Ureter (tissue), 1 donor: ENCODE measurements at regions not wholly inside any gene's neighbourhood (a gene's known extent, or its start where the extent isn't known, plus 50 kb on each side); places are given as distances from the start of the nearest gene placed in this dataset.

Experiments used
- DNase-seq: peaks from one replicate; pipeline ENCODE4 v3.0.0-alpha.2; 2020; ENCODE audit warnings: low spot score
- donor health status: DM: yes; HTN: yes; CAD: no.

DNA sequence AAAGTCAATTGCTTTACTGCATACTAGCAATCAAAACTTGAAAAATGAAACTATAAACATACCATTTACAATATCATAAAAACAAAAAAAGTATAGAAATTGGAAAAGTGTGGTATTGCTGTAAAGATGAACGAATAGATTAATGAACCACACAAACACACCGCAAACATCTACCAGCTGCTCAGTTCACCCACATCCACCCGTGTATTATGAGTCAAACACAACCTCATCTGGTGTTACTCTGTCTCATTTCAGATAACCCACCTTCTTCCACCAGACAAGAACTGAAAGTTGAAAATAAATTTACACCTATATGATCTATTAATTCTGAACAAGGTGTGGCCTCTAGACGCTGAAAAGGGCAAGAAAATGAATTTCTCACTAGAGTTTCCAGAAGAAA is 53.3 kb downstream of the BLID start:
- DNase-seq: no peak

GRCh38 chr11:122059565-122059964 is 56.5 kb downstream of the BLID start:
- DNase-seq: no peak

GRCh38 chr11:122050021-122050690 is 65.9 kb downstream of the BLID start:
- no peak for DNase-seq

GRCh38 chr11:122048401-122048800 is 67.6 kb downstream of the BLID start:
- DNase-seq: no peak

DNA sequence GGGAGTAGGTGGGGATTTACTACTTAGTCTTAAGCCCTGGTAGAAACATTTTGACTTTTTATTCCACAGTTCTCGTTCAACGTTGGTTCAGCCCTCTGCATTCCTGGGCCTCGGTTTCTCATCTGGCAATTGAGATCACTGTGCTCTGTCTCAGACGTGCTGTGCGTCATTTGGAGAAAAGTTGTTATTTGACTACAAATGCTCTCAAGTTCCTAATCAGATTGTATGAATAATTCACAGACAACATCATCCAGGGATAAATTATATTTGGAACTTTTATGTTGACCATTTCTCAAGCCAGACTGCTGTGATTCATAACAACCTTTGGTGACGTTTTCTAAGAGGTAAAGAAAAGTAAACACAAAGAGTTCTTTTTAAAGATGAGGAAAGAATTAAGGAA is 69.2 kb downstream of the BLID start:
- DNase-seq: no peak

GRCh38 chr11:122046438-122046837 is 69.6 kb downstream of the BLID start:
- DNase-seq: no peak

DNA sequence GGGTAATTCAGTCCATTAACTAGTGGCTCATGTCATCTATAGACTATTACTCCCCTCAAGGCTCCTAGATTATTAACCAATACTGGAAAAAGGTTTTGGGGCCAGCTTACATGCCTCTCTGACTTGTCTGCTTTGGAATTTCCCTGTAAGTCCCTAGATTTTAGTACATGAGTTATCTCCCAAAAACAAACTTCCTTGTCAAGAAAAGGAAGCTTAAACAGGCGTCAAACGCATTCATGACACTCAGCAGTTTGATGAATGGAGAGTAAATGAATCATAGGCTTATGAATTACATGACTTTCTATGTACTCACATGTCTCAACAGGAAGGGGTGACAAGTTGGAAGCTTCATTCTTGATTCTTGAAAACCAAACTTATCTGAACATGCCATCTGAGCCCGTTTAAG is 70.8 kb downstream of the BLID start:
- DNase-seq: no peak

GRCh38 chr11:122044086-122044485 is 71.9 kb downstream of the BLID start:
- DNase-seq: no peak

DNA sequence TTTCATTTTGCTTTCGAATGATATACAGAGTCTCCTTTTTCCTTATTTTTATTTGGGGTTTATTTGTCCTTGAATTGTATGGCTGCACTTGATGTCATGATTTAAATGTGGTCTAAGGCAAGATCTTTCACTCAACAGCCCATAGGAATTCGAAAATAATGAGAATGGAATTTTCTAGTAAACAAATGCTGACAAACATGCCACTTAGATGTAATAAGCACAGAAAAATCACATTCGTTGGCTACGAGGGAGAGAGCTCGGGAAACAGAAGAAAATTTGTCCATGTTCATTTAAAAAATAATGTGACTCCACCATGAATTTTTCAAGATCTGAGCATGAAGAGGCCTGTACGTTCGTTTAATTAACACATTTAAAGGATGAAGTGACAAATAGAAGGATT is 73.0 kb downstream of the BLID start:
- no peak for DNase-seq

DNA sequence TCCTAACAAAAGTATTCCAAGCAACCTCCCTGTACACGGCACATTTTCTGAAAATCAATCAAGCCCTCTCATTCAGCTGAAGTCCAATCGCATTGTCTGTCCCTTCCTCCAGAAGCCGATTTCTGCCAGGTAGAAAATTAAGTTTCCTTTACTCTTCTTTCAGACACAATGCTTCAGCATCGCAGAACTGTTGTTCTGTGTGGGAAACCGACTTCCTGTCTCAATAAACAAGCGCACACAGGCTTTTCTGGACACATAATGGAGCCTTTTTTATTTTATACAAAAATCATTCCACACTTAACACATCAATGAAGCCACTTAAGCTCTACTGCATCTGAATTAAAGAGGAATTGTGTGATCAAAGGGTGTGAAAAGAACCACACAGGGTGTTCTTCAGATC is 75.6 kb downstream of the BLID start:
- no peak for DNase-seq

GRCh38 chr11:122038543-122038942 is 77.5 kb downstream of the BLID start:
- no peak for DNase-seq

DNA sequence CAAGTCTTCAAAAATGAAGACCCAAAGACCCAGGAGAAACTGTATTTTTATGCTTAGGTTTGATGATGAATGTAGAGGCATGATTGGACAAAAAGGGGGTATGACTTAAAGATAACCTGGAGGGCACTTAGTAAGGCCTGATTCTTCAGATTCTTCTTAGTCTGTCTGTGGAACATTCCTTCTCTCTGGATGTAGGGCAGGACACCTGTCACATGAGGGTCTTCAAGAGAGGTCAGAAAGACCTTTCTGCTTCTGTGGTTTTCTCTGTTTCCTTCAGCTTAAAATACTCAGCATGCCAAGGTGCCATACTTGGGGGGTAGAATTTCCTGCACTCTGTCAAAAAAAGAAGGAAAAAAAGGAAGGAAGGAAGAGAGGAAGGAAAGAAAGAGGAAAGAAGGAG is 78.1 kb downstream of the BLID start:
- DNase-seq: no peak

- no peak for DNase-seq
Observed at GRCh38 chr11:122036493-122036892, 79.5 kb downstream of the BLID start.

GRCh38 chr11:122036018-122036417 is 80.0 kb downstream of the BLID start:
- no peak for DNase-seq

DNA sequence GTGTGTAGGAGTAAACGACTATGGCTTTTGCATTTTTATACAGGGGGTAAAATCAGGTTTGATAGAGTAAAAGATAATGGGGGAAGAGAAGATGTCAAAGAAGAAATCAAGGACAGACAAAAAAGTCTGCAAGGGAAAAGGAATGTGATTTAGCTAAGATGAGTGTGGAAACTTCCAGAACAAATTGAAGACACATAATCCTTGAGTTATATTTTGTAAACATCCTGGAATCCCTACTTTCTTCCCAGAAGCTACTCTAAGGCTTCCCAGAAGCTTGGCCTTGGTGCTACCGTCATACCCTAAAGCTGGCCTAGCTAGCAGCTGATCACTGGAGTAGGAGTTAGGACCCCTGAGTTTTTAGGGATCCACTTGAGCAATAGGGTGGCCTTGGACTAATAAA is 82.4 kb downstream of the BLID start:
- DNase-seq: no peak

GRCh38 chr11:122033193-122033592 is 82.8 kb downstream of the BLID start:
- DNase-seq: no peak

GRCh38 chr11:122032317-122032716 is 83.7 kb downstream of the BLID start:
- no peak for DNase-seq

GRCh38 chr11:122031813-122032212 is 84.2 kb downstream of the BLID start:
- DNase-seq: no peak

GRCh38 chr11:122030286-122030685 is 85.7 kb downstream of the BLID start:
- no peak for DNase-seq

DNA sequence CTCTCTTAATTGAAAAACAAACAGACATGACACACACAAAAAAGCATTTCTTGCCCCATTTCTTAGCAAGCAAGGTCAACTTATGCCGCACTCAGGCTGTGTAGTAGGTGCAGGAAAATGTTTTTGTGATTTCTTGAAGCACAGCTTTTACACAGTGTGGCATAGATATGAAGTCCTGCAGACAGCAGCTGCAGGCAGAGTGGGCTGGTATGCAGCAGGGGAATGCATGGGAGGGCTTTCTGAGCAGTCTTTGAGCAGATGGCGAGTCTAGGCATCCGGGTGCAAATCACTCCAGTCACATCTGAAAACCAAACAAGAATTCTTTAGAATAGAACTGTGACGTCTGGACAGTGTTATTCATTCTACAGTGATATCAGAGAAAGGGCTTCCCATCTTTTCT is 87.5 kb downstream of the BLID start:
- DNase-seq: no peak

GRCh38 chr11:122028036-122028435 is 88.0 kb downstream of the BLID start:
- no peak for DNase-seq

- DNase-seq: no peak
Observed at GRCh38 chr11:122025757-122026156, 90.3 kb downstream of the BLID start.

- no peak for DNase-seq
Observed at GRCh38 chr11:122024278-122024677, 91.7 kb downstream of the BLID start.

GRCh38 chr11:122023614-122024250 is 92.3 kb downstream of the BLID start:
- DNase-seq: no peak
